ENCODE measurements at regions not wholly inside any gene's neighbourhood (a gene's known extent, or its start where the extent isn't known, plus 50 kb on each side); places are given as distances from the start of the nearest gene placed in this dataset.

DNA sequence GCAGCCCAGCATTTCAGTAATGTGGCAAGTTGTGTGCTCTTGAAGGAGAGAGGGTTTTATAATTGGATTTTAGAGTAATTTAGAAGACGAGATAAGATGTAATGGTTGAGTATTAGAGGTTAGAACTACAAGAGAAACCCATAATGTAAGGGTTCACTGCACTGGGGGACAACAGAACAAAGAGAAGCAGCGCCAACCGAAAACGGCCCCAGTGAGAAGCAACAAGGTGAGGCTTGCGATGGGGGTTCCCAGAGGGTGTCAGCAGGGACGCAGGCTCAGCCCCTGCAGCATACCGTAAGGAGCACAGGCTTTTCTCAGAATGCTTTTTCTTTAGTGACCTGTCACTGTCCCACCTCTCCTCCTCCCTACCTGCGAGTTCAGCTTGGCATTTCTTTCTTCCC, 183.9 kb upstream of the ETAA1 start:
- no peaks in the 10 kb centered on the region for H3K9me3 ChIP-seq
- no peak overlapping the region for H3K9ac ChIP-seq
- H3K4me1 ChIP-seq, result no peaks in the 10 kb centered on the region
- H3K27me3 ChIP-seq, result no peaks in the 10 kb centered on the region
- H3K27ac ChIP-seq, result no peak overlapping the region
- no peak overlapping the region for H3K4me3 ChIP-seq
- no peak overlapping the region for H3K4me2 ChIP-seq
- no peaks in the 10 kb centered on the region for H3K36me3 ChIP-seq
- no peaks in the 10 kb centered on the region for H4K20me1 ChIP-seq
- TF ChIP-seq Cebpa-rat (IDR thresholded peaks at IDR 0.05), result no peak

DNA sequence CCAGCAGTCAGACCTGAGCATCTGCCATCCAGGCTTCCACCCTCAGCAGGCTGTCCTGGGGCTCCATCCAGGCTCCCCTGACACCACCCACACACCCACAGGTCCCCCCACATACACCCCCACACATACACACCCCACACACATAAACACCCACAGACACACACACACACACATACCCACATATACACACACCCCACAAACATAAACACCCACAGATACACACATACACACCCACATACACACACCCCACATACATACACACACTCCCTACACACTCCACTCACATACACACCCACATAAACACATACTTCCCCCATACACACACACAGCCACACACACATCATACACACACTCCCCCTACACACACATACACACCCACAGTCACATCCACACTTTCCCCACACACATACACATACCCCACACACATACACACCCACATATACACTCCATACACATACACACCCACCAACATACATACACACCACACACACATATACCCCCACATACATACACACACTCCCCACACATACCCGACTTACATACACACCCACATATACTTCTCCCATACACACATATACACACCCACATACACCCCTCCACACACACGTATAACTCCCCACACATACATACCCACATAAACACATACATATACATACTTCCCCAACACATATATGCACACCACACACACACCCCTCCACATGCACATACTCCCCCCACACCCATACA, 183.3 kb upstream of the ETAA1 start:
- no peaks in the 10 kb centered on the region for H3K27me3 ChIP-seq
- no peak overlapping the region for H3K4me2 ChIP-seq
- TF ChIP-seq Cebpa-rat (IDR thresholded peaks at IDR 0.05), result no peak
- no peak overlapping the region for H3K27ac ChIP-seq
- no peaks in the 10 kb centered on the region for H3K9me3 ChIP-seq
- H3K4me1 ChIP-seq, result no peaks in the 10 kb centered on the region
- H3K4me3 ChIP-seq, result no peak overlapping the region
- H4K20me1 ChIP-seq, result no peaks in the 10 kb centered on the region
- H3K36me3 ChIP-seq, result no peaks in the 10 kb centered on the region
- H3K9ac ChIP-seq, result no peak overlapping the region

- no peak overlapping the region for H3K27ac ChIP-seq
- no peak overlapping the region for H3K4me3 ChIP-seq
Measured at GRCh38 chr2:67214585-67215185, 182.4 kb upstream of the ETAA1 start.

DNA sequence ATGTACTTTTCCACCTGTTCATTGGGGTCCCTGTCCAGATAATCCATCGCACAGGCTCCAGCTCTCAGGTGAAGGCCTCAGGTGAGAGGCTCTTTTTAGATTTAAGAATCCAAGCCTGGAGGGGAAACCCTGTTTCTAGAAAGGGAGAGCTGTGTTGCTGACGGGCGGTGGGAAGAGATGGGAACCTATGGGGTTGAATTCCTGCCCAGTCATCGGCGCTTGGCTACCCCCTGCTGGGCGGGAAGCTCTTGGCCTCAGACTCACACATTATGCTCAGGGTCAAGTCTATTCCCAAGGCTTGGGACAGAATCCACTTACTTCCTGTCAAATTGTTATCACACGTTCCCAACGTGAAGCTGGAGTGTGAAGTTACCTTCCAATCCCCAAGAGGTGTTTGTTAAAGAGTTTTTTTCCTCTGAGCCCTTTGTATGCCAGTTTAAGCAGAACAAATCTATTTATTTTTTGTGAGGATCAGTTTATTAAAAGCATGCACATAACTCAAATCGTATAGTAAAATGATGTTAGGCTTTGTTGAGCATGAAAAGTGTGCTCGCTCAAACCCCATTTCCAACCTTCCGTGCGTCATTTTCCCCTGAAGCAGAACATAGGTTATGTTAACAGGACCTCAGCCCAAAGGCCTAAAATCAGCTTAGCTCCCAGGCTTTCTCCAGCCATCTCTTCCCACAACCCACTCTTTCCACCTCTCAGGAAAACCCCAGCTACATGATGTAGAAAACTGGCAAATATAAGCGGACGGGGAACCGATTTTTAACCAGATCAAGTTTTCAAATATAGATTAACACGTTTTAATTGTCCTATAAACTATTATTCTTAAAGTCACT, 181.7 kb upstream of the ETAA1 start:
- H3K9ac ChIP-seq, result no peak overlapping the region
- no peak overlapping the region for H3K4me3 ChIP-seq
- no peaks in the 10 kb centered on the region for H3K9me3 ChIP-seq
- H4K20me1 ChIP-seq, result no peaks in the 10 kb centered on the region
- no peaks in the 10 kb centered on the region for H3K36me3 ChIP-seq
- no peak overlapping the region for H3K4me2 ChIP-seq
- TF ChIP-seq Cebpa-rat (IDR thresholded peaks at IDR 0.05), result no peak
- no peaks in the 10 kb centered on the region for H3K27me3 ChIP-seq
- no peaks in the 10 kb centered on the region for H3K4me1 ChIP-seq
- no peak overlapping the region for H3K27ac ChIP-seq

More at GRCh38 chr2:67214585-67215185, 182.4 kb upstream of the ETAA1 start:
- Histone ChIP-seq H3K4me1 (no peaks in the 10 kb centered on the region), H3K36me3 (no peaks in the 10 kb centered on the region), H3K27me3 (no peaks in the 10 kb centered on the region), H4K20me1 (no peaks in the 10 kb centered on the region), H3K4me2 (no peak overlapping the region), H3K9ac (no peak overlapping the region), H3K9me3 (no peaks in the 10 kb centered on the region)
- TF ChIP-seq Cebpa-rat (IDR thresholded peaks at IDR 0.05), result no peak

GRCh38 chr2:67216103-67216502, 181.0 kb upstream of the ETAA1 start:
- H3K9ac ChIP-seq, result no peak overlapping the region
- no peak overlapping the region for H3K27ac ChIP-seq
- no peak for TF ChIP-seq Cebpa-rat (IDR thresholded peaks at IDR 0.05)

GRCh38 chr2:67216881-67217280, 180.3 kb upstream of the ETAA1 start:
- Histone ChIP-seq H3K27me3 (no peaks in the 10 kb centered on the region), H3K36me3 (no peaks in the 10 kb centered on the region), H3K4me2 (no peak overlapping the region), H3K27ac (no peak overlapping the region), H3K4me3 (no peak overlapping the region), H3K4me1 (no peaks in the 10 kb centered on the region), H3K9me3 (no peaks in the 10 kb centered on the region), H3K9ac (no peak overlapping the region), H4K20me1 (no peaks in the 10 kb centered on the region)
- no peak for TF ChIP-seq Cebpa-rat (IDR thresholded peaks at IDR 0.05)

More at GRCh38 chr2:67216103-67216502, 181.0 kb upstream of the ETAA1 start:
- no peaks in the 10 kb centered on the region for H3K27me3 ChIP-seq
- no peak overlapping the region for H3K4me3 ChIP-seq
- H4K20me1 ChIP-seq, result no peaks in the 10 kb centered on the region
- no peaks in the 10 kb centered on the region for H3K36me3 ChIP-seq
- H3K4me2 ChIP-seq, result no peak overlapping the region
- no peaks in the 10 kb centered on the region for H3K9me3 ChIP-seq
- H3K4me1 ChIP-seq, result no peaks in the 10 kb centered on the region

DNA sequence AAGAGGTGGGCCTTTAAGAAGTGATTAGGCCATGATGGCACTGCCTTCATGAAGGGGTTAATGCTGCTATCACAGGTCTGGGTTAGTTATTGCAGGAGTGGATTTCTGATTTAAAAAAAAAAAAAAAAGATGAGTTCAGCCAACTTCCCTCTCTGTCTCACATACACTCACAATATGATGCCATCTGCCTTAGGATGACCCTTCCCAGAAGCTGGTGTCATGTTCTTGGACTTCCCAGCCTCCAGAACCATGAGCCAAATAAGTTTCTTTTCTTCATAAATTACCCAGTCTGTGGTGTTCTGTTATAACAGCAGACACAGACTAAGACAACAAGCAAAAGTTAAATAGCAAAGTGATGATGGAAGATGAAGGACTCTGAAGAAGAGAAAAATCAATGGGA, 179.7 kb upstream of the ETAA1 start:
- Histone ChIP-seq H3K36me3 (no peaks in the 10 kb centered on the region), H3K27ac (no peak overlapping the region), H3K27me3 (no peaks in the 10 kb centered on the region), H3K9me3 (no peaks in the 10 kb centered on the region), H3K4me1 (no peaks in the 10 kb centered on the region), H3K9ac (no peak overlapping the region), H4K20me1 (no peaks in the 10 kb centered on the region), H3K4me3 (no peak overlapping the region), H3K4me2 (no peak overlapping the region)
- TF ChIP-seq Cebpa-rat (IDR thresholded peaks at IDR 0.05), result no peak

DNA sequence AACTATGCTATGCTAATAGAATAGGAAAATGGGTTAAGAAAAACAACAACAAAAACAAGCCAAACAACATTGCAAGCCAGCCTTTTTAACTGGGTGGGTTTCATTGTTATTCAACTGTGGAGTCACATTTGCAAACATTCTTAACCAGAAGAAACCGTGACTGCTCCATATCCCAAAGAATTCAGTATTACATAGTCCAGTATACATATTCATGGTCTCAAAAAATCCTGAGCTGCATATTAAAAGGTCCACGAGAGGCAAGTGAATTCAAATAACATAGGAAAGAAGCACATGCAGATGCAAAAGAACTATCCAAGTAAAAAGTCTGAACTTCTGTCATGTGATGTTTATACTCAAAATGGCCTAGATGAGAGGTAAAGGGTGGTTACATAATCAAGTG, 179.1 kb upstream of the ETAA1 start:
- Histone ChIP-seq H3K36me3 (no peaks in the 10 kb centered on the region), H3K9ac (no peak overlapping the region), H3K27me3 (no peaks in the 10 kb centered on the region), H3K4me2 (no peak overlapping the region), H3K9me3 (no peaks in the 10 kb centered on the region), H3K27ac (no peak overlapping the region), H4K20me1 (no peaks in the 10 kb centered on the region), H3K4me1 (no peaks in the 10 kb centered on the region), H3K4me3 (no peak overlapping the region)
- TF ChIP-seq Cebpa-rat (IDR thresholded peaks at IDR 0.05), result no peak

- H3K9me3 ChIP-seq, result no peaks in the 10 kb centered on the region
- H3K27me3 ChIP-seq, result no peaks in the 10 kb centered on the region
- H4K20me1 ChIP-seq, result no peaks in the 10 kb centered on the region
- no peaks in the 10 kb centered on the region for H3K36me3 ChIP-seq
- no peak overlapping the region for H3K4me2 ChIP-seq
- H3K27ac ChIP-seq, result no peak overlapping the region
- no peaks in the 10 kb centered on the region for H3K4me1 ChIP-seq
- H3K9ac ChIP-seq, result no peak overlapping the region
- no peak overlapping the region for H3K4me3 ChIP-seq
- TF ChIP-seq Cebpa-rat (IDR thresholded peaks at IDR 0.05), result no peak
Measured at GRCh38 chr2:67219651-67220050, 177.5 kb upstream of the ETAA1 start.

GRCh38 chr2:67221266-67221665, 175.9 kb upstream of the ETAA1 start:
- H3K4me3 ChIP-seq, result no peak overlapping the region
- no peak overlapping the region for H3K4me2 ChIP-seq
- H3K9ac ChIP-seq, result no peak overlapping the region
- H3K36me3 ChIP-seq, result no peaks in the 10 kb centered on the region
- H3K9me3 ChIP-seq, result no peaks in the 10 kb centered on the region
- H3K4me1 ChIP-seq, result no peaks in the 10 kb centered on the region
- no peak overlapping the region for H3K27ac ChIP-seq
- no peaks in the 10 kb centered on the region for H4K20me1 ChIP-seq
- TF ChIP-seq Cebpa-rat (IDR thresholded peaks at IDR 0.05), result no peak
- no peaks in the 10 kb centered on the region for H3K27me3 ChIP-seq

Measured in BLaER1 (cell line).